OCI-LY3 (cell line): ENCODE measurements at regions not wholly inside any gene's neighbourhood (a gene's known extent, or its start where the extent isn't known, plus 50 kb on each side); places are given as distances from the start of the nearest gene placed in this dataset.

Source experiments
- EZH2phosphoT487 ChIP-seq: fragments of 200-600 bp; shearing (Covaris generic); IDR thresholded peaks from 2 replicates; pipeline ENCODE4 v1.6.1; 2018; ENCODE audit warnings: antibody characterized with exemption, mixed run types, low read depth
- TF ChIP-seq, protein P1 (sequence below): fragments of 200-600, 300-600 bp; sonication (generic); IDR thresholded peaks from 2 replicates; pipeline ENCODE4 v1.5.1; 2014; ENCODE audit warnings: antibody characterized with exemption, low read length, low read depth

DNA sequence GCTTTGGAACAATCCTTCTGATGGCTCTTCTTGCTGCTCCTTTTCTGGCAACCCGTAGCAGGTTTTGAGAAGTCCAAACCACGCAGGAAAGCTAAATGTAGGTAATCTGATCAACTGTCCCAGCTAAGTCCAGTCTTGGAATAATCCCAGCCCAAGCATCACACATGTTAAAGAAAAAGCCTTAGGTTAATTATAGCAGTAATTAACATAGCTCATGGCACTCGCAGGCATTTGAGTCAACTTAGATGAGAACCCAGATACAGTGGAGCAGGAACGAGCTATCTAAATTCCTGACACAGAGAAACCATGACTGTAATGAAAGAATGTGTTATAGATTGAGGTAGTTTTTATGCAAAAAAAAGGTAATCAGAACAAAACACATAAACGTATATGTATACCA lies 844.8 kb downstream of the CDH9 start:
- TF ChIP-seq, protein P1, sequence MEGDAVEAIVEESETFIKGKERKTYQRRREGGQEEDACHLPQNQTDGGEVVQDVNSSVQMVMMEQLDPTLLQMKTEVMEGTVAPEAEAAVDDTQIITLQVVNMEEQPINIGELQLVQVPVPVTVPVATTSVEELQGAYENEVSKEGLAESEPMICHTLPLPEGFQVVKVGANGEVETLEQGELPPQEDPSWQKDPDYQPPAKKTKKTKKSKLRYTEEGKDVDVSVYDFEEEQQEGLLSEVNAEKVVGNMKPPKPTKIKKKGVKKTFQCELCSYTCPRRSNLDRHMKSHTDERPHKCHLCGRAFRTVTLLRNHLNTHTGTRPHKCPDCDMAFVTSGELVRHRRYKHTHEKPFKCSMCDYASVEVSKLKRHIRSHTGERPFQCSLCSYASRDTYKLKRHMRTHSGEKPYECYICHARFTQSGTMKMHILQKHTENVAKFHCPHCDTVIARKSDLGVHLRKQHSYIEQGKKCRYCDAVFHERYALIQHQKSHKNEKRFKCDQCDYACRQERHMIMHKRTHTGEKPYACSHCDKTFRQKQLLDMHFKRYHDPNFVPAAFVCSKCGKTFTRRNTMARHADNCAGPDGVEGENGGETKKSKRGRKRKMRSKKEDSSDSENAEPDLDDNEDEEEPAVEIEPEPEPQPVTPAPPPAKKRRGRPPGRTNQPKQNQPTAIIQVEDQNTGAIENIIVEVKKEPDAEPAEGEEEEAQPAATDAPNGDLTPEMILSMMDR: no peak
- TF ChIP-seq EZH2phosphoT487: no peak
